NB4 (cell line): ENCODE measurements at regions not wholly inside any gene's neighbourhood (a gene's known extent, or its start where the extent isn't known, plus 50 kb on each side); places are given as distances from the start of the nearest gene placed in this dataset.

ENCODE experiments used
- CTCF ChIP-seq: IDR thresholded peaks from one replicate; pipeline ENCODE4 v1.5.1; 2012; ENCODE audit warnings: low read depth, low read length
- MAX ChIP-seq: IDR thresholded peaks from 2 replicates; pipeline ENCODE4 v1.6.1; 2011; ENCODE audit warnings: low read depth, low read length
- MYC ChIP-seq: IDR thresholded peaks from 2 replicates; pipeline ENCODE4 v1.6.1; 2011; ENCODE audit warnings: low read depth, low read length
- POLR2A ChIP-seq: IDR thresholded peaks from 2 replicates; pipeline ENCODE4 v1.6.1; 2011; ENCODE audit warnings: mild to moderate bottlenecking; ENCODE audit not compliant: insufficient read length; ENCODE audit errors: extremely low read depth

GRCh38 chr18:28584731-28585130 is 407.8 kb upstream of the CDH2 start:
- TF ChIP-seq CTCF, result no peak
- TF ChIP-seq POLR2A, result no peak
- no peak for TF ChIP-seq MAX
- no peak for TF ChIP-seq MYC
